ENCODE measurements at regions not wholly inside any gene's neighbourhood (a gene's known extent, or its start where the extent isn't known, plus 50 kb on each side); places are given as distances from the start of the nearest gene placed in this dataset.

GRCh38 chr11:80188076-80188627 is 747.3 kb upstream of the TENM4 start:
- DNase-seq, result no peak

GRCh38 chr11:80186692-80187091 is 745.9 kb upstream of the TENM4 start:
- no peak for DNase-seq

GRCh38 chr11:80182901-80183300 is 742.1 kb upstream of the TENM4 start:
- DNase-seq, result no peak

- no peak for DNase-seq
Observed at GRCh38 chr11:80173371-80174136, 732.7 kb upstream of the TENM4 start.

- DNase-seq, result no peak
Observed at GRCh38 chr11:80168796-80169195, 728.0 kb upstream of the TENM4 start.

DNA sequence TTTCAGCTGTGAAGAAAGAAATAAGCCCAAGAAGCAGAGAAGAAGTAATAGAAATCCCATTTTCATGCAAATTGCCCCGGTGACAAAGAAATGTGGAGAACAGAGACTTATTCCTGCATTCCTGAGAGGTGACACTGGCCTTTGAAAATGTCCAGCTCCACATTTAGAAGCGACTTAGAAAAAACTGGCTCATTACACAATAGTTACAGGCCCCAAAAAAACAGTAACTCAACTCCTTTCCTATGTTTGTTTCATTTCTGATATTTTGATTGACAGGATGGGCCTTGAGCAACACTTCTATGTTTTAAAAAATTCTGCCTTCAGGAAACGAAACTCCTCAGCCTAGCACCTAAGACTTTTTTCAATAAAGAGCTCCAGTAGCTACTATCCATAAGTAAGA is 726.9 kb upstream of the TENM4 start:
- no peak for DNase-seq

DNA sequence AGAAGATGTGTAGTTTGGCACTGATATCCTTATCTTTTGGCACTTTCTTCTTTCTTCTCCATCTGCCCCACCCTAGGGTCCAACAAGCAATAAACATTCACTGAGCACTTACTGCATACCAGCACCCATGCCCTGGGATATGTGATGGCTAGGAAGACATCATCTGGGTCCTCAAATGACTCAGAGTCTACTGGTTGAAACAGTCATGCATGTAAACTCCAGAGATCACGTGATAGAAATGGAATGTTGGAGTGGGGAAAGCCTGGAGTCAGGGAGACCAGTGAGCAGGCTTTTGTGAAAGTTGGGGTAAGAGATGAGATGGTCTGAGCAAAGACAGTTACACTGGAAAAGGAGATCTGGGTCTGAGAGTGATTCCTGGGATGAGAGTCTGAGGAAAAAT is 724.9 kb upstream of the TENM4 start:
- DNase-seq, result no peak

DNA sequence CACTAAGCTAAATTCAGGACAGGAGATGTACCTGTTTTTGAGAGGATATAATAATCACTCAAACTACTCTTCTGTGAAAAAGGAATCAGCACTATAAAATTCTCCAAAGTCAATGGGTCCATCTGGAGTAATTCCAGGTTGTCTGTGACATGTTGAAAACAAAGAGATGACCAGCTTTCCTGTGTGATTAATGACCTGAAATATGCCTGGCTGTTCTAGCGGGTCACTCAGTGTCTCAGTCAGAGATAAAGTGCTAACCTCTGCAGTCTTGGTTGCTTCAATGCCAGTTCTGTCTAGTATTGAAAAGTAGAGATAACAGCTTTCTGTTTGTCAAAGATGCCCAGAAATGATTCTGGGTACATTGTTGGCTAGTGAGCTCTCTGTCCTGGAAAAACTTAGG is 722.6 kb upstream of the TENM4 start:
- DNase-seq, result no peak

DNA sequence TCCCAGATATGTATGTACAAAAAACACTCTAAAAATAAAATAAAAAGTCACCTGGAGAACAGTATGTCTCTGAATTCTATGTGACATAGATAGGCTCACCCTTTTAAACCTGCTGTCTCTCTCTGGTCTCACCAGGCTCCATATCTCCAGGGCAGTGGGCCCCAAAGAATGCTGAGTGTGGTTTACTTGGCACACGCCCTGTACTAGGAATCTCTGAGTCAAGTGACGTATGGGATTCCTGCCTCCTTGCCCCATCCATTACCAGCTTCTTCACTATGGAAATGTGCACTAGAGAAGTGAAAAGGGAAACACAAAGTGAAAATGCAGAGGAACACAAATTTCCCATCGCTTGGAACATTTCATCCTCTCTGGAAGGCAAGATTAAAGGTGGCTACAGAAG is 722.2 kb upstream of the TENM4 start:
- no peak for DNase-seq

- DNase-seq, result no peak
Observed at GRCh38 chr11:80162387-80162786, 721.6 kb upstream of the TENM4 start.

- DNase-seq, result no peak
Observed at GRCh38 chr11:80157447-80157846, 716.6 kb upstream of the TENM4 start.

DNA sequence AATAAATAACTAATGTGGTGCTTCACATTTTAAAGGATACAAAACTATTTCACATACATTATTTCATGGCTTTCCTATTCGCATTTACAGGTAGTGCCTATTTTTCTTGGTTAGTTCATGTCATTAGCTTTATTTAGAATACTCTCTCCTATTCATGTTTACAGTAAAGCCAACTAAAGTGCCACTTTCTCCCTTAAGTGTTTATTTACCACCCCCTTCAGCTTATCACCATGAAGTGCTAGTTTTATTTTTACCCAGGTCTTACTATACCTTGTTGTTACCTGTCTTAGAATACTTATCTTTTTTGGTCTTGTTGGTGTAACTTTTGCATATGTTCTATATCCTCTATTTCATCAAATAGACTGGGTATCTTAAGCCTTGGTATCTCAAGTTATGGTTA is 715.2 kb upstream of the TENM4 start:
- DNase-seq, result no peak

GRCh38 chr11:80155412-80156017 is 714.7 kb upstream of the TENM4 start:
- DNase-seq, result no peak

GRCh38 chr11:80146232-80146631 is 705.4 kb upstream of the TENM4 start:
- DNase-seq, result no peak

DNA sequence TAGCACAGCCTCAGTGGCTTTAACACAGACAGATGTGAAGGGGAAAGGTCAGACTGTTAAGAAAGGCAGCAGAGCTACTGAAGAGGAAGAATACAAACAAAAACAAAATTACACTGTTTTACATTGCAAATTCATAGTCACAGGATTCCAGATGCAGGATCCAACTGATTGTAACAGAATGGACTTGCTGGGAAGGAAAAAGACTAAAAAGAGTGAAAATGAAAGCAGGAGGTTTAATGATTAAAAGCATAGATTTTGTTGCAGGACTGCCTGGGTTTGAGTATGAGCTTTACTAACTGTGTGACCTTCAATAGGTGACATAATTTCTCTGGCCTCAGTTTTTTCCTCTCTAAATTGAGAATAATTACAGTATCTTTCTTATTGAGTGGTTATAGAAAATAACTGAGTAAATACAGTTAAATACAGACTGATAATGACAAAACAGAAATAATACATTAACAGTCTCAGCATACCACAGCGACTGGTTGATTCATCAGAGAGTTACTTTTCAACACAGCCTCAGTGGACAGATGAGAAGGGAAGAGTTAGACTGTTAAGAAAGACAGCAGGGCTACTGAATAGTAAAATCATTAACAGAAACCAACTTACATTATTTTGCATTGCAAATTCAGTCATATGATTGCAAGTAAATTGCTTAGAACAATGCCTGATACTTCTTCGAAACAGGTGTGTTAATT is 704.2 kb upstream of the TENM4 start:
- no peak for DNase-seq

DNA sequence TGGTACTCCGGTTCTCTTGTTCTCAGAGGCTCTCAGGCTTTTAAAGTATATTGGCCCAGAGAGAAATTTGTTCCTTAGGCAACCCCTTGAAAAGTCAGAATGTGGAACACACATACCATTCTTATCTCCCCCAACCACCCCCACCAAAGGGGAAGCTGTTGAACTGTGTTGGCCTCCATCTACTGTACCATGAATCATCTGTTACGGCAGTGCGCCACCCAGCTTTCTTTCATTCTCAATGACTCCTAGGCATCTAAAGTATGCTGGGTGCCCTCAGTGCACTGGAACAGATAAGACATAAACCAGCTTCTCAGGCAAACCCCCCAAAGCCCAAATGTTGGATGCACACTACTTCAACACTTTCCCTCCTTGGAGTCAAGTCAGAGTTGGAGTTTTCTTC is 696.2 kb upstream of the TENM4 start:
- no peak for DNase-seq

DNA sequence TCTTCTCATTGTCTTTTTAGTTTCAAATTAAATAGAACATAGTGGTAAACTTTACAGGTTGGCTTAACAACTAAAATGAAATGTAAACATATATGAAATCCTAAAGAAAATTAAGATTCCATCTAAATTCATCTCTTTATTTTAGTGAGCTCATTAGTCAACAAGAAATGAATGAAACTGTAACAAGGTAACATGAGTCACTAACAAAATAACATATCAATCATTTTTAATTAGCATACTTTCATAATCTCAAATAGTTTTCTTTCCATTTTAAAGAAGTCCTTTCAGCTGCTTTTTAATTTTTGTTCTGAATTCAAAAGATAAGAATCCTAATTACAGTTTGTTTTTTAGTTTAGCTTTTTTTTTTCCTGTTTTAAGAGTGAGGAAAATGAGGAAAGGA is 688.6 kb upstream of the TENM4 start:
- no peak for DNase-seq

DNA sequence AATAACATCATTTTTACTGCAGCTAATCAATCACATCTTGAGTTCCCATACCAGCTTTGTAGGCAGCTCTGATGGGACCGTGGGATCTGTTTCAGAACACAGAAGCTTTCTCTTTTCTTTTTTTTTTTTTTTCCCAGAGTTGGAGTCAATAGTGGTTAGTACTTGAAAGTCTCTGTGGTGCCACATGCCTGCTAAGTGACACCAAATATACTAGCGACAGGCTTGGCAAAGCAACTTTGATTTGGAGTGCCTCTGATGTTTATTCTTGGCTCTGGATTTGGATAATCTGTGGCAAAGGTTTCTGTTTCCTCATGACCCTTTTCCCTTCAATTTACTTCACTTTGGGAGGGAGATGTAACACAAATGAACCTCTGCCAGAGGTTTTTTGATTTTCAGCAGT is 681.4 kb upstream of the TENM4 start:
- no peak for DNase-seq

- no peak for DNase-seq
Observed at GRCh38 chr11:80118073-80118472, 677.2 kb upstream of the TENM4 start.

- DNase-seq, result no peak
Observed at GRCh38 chr11:80116796-80117195, 676.0 kb upstream of the TENM4 start.

- no peak for DNase-seq
Observed at GRCh38 chr11:80109652-80110051, 668.8 kb upstream of the TENM4 start.

DNA sequence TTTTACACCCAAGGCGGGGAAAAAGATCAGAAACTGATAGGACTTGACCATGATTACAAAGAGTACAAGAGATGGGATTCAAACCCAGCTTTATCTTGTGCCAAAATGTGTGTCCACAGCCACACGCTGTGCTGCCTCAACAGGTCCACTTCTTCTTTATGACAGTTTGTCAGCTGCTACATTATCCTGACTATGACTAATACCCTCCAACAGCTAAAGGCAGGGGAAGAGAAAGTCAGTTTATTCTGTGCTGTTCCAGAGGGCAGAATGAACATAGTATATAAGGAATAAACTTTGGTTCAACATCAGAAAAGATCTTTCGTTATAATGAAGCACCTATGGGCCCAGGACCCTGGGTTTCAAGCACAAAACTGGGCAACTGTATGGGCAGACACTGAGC is 668.2 kb upstream of the TENM4 start:
- no peak for DNase-seq

DNA sequence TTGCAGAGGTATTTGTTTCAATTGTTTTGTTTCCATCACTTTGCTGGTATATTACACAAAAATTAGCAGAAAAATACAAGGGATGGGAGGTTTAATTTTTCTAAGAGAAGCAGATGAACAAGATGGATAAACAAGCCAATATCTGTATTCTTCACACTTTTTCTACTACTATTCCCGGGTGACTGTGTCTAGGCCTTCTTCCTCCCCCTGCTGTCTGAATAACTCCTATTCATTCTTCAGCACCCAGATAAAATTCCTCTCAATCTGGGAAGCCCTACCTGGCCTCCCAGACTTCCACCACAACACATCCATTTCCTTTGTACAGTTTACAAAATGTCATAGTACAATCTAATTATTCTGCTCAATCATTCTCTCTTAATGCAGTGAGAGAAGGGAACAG is 666.6 kb upstream of the TENM4 start:
- no peak for DNase-seq

DNA sequence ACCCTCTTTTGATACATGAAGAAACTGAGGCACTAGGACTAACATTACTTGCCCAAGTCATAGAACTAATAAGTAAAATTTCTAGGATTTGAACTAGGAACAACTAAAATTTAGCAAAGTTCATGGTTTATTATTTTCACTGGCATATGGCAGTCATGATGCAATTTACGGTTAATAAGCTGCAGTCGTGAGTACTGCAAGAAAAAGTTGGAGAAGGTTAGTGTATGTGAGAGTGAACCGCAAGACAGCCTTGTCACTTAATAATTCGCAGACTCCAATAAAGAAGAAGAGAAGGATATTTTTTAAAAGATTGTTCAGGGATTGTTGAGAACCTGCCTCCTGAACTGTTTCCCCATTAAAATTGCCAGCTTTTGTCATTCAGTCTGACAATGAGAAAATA is 663.4 kb upstream of the TENM4 start:
- DNase-seq, result no peak
